ENCODE measurements at regions not wholly inside any gene's neighbourhood (a gene's known extent, or its start where the extent isn't known, plus 50 kb on each side); places are given as distances from the start of the nearest gene placed in this dataset.

DNA sequence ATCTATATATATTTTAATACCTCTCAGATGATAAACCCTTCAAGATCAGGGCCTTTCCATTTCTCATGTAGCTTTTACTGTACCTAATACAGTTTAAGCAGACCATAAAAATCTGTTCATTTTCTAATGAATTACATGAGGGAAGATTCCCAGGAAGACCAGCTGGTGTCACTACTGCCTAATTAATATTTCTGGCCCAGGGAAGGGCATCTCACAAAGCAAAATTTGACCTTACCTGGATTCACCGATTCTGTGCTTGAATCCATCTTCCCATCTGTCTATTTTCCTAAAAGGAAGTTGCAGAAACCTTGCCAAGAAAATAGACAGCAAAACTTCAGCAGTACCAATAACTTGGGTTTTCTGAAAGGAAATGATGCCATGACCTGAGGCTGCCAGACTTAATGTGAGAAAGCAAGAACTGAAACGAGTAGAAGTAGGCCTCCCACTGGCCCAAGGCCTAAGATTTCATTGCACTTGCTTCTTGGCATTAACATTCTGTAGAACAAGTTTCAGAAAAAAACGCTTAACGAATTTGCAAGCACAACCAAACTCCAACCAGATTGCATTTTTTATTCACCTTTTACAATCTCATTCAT, 83.0 kb upstream of the GLIS3 start (continued):
- TF ChIP-seq, protein P1, sequence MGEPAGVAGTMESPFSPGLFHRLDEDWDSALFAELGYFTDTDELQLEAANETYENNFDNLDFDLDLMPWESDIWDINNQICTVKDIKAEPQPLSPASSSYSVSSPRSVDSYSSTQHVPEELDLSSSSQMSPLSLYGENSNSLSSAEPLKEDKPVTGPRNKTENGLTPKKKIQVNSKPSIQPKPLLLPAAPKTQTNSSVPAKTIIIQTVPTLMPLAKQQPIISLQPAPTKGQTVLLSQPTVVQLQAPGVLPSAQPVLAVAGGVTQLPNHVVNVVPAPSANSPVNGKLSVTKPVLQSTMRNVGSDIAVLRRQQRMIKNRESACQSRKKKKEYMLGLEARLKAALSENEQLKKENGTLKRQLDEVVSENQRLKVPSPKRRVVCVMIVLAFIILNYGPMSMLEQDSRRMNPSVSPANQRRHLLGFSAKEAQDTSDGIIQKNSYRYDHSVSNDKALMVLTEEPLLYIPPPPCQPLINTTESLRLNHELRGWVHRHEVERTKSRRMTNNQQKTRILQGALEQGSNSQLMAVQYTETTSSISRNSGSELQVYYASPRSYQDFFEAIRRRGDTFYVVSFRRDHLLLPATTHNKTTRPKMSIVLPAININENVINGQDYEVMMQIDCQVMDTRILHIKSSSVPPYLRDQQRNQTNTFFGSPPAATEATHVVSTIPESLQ (CRISPR knock-in tag; IDR thresholded peaks at IDR 0.05) = no peak
- TF ChIP-seq ETV6 (CRISPR knock-in tag; IDR thresholded peaks at IDR 0.05) = no peak
- TF ChIP-seq SMAD4 (CRISPR knock-in tag; IDR thresholded peaks at IDR 0.05) = no peak
- TF ChIP-seq JUN (CRISPR knock-in tag; IDR thresholded peaks at IDR 0.05) = no peak
- TF ChIP-seq ATF1 (CRISPR knock-in tag; IDR thresholded peaks at IDR 0.05) = no peak
- TF ChIP-seq, protein P2, sequence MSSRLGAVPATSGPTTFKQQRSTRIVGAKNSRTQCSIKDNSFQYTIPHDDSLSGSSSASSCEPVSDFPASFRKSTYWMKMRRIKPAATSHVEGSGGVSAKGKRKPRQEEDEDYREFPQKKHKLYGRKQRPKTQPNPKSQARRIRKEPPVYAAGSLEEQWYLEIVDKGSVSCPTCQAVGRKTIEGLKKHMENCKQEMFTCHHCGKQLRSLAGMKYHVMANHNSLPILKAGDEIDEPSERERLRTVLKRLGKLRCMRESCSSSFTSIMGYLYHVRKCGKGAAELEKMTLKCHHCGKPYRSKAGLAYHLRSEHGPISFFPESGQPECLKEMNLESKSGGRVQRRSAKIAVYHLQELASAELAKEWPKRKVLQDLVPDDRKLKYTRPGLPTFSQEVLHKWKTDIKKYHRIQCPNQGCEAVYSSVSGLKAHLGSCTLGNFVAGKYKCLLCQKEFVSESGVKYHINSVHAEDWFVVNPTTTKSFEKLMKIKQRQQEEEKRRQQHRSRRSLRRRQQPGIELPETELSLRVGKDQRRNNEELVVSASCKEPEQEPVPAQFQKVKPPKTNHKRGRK (CRISPR knock-in tag; IDR thresholded peaks at IDR 0.05; ENCODE audit: borderline replicate concordance) = no peak
- no peak for TF ChIP-seq MXD4 (CRISPR knock-in tag; IDR thresholded peaks at IDR 0.05; ENCODE audit: borderline replicate concordance)

DNA sequence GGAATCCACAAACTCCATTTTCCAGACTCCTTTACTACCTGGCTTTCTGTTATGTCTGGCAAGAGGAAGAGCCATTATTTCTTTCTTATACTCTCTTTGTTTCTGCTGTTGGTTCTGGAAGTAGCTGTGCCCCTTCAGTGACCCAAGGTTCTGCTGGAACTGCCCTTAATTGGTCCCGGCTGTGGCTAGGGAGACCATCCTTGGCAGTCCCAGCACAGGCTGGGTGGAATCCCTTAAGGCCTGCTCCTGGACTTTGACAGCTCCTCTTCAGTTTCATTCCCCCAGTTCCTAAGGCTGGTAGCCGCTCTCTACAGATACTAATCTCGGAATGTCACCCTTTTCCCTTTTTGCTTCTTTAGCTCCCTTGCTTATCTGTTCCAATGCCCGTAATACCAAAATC, 81.9 kb upstream of the GLIS3 start:
- TF ChIP-seq NFYB (CRISPR knock-in tag; conservative IDR thresholded peaks at IDR 0.05; ENCODE audit: low read depth) = no peak
- no peak for TF ChIP-seq RELA (CRISPR knock-in tag; IDR thresholded peaks at IDR 0.05; ENCODE audit: borderline replicate concordance)
- TF ChIP-seq JAZF1 (CRISPR knock-in tag; IDR thresholded peaks at IDR 0.05) = no peak
- no peak for TF ChIP-seq CBFB (CRISPR knock-in tag; IDR thresholded peaks at IDR 0.05; ENCODE audit: low read depth)
- TF ChIP-seq, protein P3, sequence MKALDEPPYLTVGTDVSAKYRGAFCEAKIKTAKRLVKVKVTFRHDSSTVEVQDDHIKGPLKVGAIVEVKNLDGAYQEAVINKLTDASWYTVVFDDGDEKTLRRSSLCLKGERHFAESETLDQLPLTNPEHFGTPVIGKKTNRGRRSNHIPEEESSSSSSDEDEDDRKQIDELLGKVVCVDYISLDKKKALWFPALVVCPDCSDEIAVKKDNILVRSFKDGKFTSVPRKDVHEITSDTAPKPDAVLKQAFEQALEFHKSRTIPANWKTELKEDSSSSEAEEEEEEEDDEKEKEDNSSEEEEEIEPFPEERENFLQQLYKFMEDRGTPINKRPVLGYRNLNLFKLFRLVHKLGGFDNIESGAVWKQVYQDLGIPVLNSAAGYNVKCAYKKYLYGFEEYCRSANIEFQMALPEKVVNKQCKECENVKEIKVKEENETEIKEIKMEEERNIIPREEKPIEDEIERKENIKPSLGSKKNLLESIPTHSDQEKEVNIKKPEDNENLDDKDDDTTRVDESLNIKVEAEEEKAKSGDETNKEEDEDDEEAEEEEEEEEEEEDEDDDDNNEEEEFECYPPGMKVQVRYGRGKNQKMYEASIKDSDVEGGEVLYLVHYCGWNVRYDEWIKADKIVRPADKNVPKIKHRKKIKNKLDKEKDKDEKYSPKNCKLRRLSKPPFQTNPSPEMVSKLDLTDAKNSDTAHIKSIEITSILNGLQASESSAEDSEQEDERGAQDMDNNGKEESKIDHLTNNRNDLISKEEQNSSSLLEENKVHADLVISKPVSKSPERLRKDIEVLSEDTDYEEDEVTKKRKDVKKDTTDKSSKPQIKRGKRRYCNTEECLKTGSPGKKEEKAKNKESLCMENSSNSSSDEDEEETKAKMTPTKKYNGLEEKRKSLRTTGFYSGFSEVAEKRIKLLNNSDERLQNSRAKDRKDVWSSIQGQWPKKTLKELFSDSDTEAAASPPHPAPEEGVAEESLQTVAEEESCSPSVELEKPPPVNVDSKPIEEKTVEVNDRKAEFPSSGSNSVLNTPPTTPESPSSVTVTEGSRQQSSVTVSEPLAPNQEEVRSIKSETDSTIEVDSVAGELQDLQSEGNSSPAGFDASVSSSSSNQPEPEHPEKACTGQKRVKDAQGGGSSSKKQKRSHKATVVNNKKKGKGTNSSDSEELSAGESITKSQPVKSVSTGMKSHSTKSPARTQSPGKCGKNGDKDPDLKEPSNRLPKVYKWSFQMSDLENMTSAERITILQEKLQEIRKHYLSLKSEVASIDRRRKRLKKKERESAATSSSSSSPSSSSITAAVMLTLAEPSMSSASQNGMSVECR (CRISPR knock-in tag; IDR thresholded peaks at IDR 0.05; ENCODE audit: borderline replicate concordance) = no peak
- TF ChIP-seq ZNF121 (CRISPR knock-in tag; IDR thresholded peaks at IDR 0.05) = no peak
- TF ChIP-seq GRHL2 (CRISPR knock-in tag; IDR thresholded peaks at IDR 0.05; ENCODE audit: insufficient replicate concordance, severe bottlenecking) = no peak
- TF ChIP-seq, protein P4, sequence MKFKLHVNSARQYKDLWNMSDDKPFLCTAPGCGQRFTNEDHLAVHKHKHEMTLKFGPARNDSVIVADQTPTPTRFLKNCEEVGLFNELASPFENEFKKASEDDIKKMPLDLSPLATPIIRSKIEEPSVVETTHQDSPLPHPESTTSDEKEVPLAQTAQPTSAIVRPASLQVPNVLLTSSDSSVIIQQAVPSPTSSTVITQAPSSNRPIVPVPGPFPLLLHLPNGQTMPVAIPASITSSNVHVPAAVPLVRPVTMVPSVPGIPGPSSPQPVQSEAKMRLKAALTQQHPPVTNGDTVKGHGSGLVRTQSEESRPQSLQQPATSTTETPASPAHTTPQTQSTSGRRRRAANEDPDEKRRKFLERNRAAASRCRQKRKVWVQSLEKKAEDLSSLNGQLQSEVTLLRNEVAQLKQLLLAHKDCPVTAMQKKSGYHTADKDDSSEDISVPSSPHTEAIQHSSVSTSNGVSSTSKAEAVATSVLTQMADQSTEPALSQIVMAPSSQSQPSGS (CRISPR knock-in tag; IDR thresholded peaks at IDR 0.05; ENCODE audit: borderline replicate concordance, low read depth) = no peak
- TF ChIP-seq ATF1 (CRISPR knock-in tag; IDR thresholded peaks at IDR 0.05) = no peak
- TF ChIP-seq SMAD3 (CRISPR knock-in tag; IDR thresholded peaks at IDR 0.05; ENCODE audit: borderline replicate concordance) = no peak
- TF ChIP-seq, protein P5, sequence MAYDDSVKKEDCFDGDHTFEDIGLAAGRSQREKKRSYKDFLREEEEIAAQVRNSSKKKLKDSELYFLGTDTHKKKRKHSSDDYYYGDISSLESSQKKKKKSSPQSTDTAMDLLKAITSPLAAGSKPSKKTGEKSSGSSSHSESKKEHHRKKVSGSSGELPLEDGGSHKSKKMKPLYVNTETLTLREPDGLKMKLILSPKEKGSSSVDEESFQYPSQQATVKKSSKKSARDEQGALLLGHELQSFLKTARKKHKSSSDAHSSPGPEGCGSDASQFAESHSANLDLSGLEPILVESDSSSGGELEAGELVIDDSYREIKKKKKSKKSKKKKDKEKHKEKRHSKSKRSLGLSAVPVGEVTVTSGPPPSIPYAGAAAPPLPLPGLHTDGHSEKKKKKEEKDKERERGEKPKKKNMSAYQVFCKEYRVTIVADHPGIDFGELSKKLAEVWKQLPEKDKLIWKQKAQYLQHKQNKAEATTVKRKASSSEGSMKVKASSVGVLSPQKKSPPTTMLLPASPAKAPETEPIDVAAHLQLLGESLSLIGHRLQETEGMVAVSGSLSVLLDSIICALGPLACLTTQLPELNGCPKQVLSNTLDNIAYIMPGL (CRISPR knock-in tag; IDR thresholded peaks at IDR 0.05) = no peak
- Mint-ChIP-seq H3K27me3 (ENCODE audit: low read depth) (no peaks in the 10 kb centered on the region), H3K4me3 (no peak overlapping the region), H3K36me3 (no peaks in the 10 kb centered on the region), H3K4me1 (peaks cover 6% of the 10 kb centered on the region; the same call in 1 of the 2 replicates), H3K27ac (no peak overlapping the region), H3K9me3 (no peaks in the 10 kb centered on the region)
- DNase-seq (ENCODE audit: low spot score) = no peak
- POLR2A ChIA-PET = no interaction called here
- CTCF ChIA-PET = interaction anchor here (1.7 to 8.3 kb wide), 2 partner anchors 168 to 258 kb away, joined by 11 to 76 read pairs; no protein-coding TSS in a partner anchor
- no peak for ATAC-seq
